Muscle of back (tissue), 3 donors: ENCODE measurements at regions not wholly inside any gene's neighbourhood (a gene's known extent, or its start where the extent isn't known, plus 50 kb on each side); places are given as distances from the start of the nearest gene placed in this dataset.

ENCODE experiments used
- DNase-seq, 3 donors: peaks; one replicate each; pipeline versions ENCODE4 v3.0.0 to v3.0.0-alpha.2; 2013

DNA sequence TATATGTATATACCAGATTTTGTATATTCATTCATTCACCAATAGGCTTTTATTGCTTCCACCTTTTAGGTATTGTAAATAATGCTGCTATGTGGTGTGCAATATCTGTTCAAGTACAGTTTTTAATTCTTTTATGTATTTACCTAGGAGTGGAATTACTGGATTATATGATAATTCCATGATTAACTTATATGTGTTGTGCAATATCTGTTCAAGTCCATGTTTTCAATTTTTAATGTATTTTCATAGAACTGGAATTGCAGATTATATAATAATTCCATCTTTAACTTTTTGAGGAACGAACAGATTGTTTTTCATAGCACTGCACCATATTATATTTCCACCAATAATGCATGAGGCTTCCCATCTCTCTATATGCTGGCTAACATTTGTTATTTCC is 50.6 kb upstream of the L3MBTL4 start:
- no peak for DNase-seq

DNA sequence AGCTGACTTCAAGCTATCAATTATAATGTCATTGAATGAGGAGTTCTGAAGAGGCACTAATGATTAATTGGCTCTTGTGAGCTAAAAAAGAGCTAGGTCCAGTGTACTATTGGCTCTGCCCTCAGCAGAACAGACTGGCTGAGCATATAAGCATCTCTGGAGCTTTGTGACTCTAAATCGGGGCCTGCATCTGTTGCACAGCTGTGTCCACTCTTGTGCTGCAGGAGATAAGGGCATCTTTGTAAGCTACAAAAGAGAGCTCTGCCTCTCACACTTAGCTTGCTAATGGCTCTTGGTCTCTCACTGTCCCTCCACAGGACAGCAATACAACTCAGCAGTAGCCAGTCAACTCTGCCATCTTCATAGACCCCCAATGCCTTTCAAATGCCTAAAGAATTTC is 61.5 kb upstream of the L3MBTL4 start:
- DNase-seq: no peak

DNA sequence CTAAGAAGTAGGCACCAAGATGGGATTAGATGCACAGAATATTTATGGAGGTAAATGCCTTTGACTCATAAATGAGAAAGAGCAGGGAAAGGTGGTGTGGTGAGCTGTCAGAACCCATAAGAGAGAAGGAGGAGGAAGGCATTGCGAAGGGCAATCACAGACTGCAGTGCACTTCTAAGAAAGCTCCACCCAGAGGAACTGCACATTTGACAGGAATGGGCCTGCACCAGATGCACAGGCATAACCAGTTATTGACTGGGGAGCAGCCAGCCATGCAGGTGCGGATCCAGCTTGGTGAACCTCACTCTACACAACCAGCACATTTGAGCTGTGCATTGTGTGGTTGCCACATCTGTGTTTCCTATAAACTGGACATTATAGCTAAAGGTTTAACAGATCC is 62.2 kb upstream of the L3MBTL4 start:
- no peak for DNase-seq

DNA sequence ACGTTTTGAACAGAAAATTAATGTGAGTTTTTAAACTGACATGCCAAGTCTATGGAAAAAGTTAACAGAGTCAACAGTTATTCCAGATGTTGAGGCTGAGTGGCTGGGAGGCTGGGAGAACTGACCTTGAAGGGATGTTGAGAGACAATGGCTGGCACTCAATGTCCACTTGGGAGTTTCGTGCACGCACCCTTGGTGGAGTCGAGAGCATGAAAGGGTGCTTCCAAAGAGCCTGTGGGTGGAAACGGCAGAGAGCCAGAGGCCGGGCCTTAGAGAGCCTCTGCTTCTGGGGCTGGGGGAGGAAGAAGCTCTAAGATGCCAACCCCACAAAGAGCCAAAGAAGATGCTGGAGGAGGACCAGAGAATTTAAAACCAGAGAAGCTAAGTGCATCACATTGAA is 63.4 kb upstream of the L3MBTL4 start:
- peak in 2 of 3 donors; percentile 47 to 87 for DNase-seq

DNA sequence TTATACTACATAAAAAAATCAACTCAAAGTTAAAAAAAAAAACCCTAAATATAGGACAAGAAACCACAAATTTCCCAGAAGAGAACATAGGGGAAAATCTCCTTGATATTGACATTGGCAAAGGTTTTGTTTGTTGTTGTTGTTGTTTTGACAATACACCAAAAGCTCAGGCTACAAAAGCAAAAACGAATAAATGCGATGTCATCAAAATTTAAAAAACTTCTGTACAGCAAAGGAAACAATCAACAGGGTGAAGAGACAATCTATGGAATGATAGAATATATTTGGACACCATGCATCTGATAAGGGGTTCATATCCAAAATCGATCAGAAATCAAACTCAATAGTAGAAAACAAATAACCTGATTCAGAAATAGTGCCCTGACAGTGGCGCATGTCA is 65.0 kb upstream of the L3MBTL4 start:
- no peak for DNase-seq

DNA sequence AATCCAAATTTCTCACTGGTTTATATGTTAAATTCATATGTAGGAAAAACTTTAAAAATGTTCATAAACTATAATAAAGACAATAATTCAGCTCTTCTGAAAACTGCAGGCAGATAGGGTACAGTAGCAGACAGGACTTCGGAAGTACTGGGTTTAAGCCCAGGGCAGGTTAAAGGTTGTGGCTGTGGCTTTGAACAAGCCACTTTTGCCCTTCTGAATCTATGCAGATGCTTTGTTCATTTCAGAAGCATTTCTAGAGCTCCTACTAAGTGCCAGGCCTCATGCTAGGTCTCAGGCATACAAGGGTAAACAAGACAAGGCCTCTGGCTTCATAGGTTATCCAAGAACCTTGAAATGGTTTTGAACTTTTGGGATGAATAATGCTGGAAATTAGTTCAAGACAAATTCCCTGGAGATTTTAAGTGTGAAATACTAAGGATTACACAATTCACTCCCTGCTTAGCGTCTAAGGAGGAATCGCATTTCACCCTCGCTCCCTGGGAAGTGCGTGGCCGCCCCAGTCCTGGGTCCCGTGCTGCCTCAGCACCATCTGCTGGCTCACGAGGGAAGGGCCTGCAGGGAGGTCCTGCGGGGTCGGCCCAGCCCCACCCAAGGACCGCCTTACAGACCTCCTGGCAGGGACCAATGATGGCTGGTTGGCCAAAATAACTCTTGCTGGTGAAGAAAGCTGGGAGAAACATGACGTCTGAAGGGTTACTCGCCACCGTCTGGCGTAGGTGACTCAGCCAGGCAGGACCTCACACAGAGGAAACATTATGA is 67.7 kb upstream of the L3MBTL4 start:
- DNase-seq: peak; percentile 68 to 81 (median 73)

GRCh38 chr18:6484659-6485058 is 69.9 kb upstream of the L3MBTL4 start:
- no peak for DNase-seq

- no peak for DNase-seq
Observed at GRCh38 chr18:6486313-6486712, 71.6 kb upstream of the L3MBTL4 start.

DNA sequence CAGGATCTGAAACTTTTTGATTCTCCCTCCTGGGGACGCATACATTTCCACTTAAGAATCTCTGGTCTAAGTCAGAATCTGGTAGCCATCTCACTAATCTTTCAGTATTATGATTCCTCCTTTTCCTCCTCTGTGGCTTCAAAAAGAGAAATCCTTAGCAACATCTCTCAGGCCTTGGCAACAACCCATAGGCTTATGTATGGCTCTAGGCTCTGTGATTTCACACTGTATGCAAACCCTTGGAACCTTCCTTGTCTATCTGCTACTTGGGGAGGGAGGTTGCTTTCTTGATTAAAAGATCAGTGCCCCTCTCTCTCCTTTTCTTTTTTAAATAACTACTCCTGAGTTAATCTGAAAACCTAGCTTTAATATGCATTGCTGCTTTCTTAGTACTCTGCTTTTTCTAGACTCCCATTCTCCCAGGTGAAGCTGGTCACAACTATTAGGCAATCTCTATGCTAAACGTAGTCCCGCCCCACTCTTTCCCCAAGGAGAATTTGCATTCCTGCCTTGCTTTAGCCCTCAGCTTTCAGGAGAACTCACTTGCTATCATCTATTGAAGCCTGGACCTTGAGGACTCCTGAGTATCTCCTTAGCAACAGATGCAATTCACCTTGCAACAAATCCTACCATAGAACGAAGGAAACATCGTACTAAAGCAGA is 72.2 kb upstream of the L3MBTL4 start:
- DNase-seq: no peak

DNA sequence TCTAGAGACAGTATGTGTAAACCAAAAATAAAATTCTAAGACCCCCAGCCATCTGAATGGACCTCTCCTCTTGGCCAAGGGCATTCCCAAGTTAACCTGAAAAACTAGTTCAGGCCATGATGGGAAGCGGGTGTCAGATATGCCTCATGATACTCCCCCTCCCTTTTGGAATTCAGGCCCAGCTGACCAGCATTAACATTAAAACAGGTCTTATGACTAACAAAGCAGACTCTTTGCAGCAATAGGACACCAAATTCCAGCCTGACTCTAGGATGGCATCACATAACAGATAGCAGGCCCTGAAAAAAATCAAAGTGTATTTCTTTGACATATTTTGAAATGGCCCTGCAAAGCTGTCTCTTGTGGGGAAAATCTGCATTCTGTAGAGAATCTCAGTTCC is 73.3 kb upstream of the L3MBTL4 start:
- DNase-seq: no peak

GRCh38 chr18:6488956-6489355 is 74.2 kb upstream of the L3MBTL4 start:
- DNase-seq: no peak

DNA sequence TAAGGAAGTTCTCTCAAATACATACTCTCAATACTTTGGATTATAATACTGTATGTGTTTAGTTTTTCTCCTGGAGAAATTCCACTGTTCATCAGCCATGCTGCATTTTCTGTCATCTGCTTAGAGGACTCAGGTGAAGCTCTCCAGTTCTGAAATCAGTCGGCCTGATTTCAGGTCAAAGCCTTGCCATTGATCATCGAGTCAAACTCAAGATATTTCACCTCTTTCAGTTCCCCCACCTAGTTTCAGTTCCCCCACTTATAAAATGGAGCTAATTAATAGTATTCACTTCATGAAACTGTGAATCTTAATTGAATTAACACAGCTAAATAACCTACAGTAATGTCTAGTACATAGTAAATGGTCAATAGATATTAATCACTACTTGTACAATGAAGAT is 75.3 kb upstream of the L3MBTL4 start:
- DNase-seq: no peak

GRCh38 chr18:6493194-6493593 is 78.5 kb upstream of the L3MBTL4 start:
- no peak for DNase-seq

GRCh38 chr18:6495536-6495935 is 80.8 kb upstream of the L3MBTL4 start:
- DNase-seq: peak in 1 of 3 donors; percentile 72

DNA sequence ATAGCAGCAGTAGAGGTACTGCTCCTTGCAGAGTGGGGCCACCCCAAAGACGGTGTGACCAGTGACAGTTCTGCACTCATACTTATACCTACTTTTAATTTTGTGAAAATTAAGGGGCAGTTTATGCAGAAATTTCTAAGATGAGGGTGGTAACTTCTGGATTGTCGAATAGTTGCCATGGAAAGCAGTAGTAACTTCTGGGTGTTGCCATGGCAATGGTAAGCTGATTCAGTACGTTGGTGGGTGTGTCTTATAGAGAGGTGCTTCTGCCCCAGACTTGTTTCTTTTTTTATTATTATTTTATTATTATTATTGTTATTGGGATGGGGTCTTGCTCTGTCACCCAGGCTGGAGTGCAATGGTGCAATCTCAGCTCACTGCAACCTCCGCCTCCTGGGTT is 82.8 kb upstream of the L3MBTL4 start:
- no peak for DNase-seq

DNA sequence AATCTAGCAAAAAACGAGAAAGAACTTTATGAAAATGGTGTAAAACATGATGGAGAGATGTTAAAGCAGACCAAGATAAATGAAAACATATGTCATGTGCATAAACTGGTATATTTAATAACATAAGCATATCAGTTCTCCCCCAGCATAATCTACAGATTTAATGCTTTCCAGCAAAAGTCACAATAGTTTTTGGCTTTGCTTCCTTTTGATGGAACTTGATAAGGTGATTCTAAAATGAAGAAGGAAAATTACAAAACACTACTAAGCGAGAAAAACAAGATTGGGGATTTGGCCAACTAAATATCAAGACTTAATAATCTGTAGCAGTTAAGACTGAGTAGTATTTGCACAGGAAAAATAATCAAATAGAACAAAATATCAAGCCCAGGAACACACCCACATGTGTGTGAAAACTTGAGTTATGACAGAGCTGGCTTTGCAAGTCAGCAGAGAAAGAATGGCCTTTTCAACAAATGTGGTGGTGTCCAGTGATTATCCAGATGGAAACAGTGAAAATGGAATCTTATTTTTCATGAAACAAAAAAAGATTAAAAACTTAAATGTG is 83.7 kb upstream of the L3MBTL4 start:
- peak in 1 of 3 donors; percentile 57 for DNase-seq

GRCh38 chr18:6504605-6505497 is 90.1 kb upstream of the L3MBTL4 start:
- DNase-seq: peak in 1 of 3 donors; percentile 42

GRCh38 chr18:6505498-6505875 is 90.8 kb upstream of the L3MBTL4 start:
- peak in 1 of 3 donors; percentile 63 for DNase-seq

DNA sequence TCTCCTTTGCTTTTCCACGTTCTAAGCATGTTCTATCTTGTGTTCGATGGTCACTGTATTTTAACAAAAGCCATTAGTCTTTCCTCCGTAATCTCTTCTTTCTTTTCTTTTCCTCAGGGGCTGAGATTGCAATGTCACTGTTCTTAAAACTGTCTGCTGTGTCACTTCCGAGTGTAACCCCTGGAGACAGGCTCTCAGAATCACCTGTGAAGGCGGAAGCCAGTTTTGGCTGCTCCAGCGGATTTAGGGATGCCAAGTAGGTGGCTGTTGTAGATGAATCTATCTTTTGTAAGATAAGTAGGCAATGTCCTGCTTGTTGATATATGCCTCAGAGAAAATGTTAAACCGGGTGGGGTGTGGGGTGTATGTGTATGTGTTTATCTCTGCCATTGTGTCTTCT is 94.7 kb upstream of the L3MBTL4 start:
- DNase-seq: no peak

- DNase-seq: peak in 1 of 3 donors; percentile 63
Observed at GRCh38 chr18:6509832-6510231, 95.1 kb upstream of the L3MBTL4 start.

GRCh38 chr18:6520901-6521300 is 106.2 kb upstream of the L3MBTL4 start:
- DNase-seq: no peak

DNA sequence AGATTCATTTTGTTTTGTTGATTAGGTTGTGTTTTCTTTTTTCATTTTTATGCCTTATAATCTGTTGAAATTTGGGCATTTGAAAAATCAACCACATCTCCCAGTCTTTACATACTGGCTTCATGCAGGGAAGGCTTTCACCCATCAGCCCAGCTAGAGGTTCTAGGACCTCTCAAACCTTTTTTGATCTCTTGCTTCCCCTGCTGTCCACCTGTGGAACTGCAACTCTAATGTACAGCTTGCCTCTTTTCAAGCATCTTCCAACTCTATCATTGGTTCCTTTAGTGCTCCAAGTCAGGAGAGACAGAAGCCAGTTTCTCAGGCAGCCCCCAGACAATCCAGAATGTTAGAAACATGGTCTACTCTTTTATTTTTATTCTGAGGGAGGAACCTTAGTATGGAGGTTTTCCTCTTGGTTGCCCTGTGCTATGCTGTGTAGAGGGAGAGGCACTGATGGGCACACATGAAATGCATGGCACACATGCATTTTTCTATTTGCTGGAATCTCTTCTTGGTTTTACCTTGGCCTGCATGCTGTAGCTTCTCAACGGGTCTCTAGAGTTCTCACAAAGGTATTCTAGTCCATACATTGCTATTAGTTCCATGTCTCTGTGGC is 107.2 kb upstream of the L3MBTL4 start:
- DNase-seq: no peak
